Liver (tissue), 3 donors: ENCODE measurements at regions not wholly inside any gene's neighbourhood (a gene's known extent, or its start where the extent isn't known, plus 50 kb on each side); places are given as distances from the start of the nearest gene placed in this dataset.

Experiments
- HNF4G ChIP-seq: IDR thresholded peaks from 2 replicates; pipeline ENCODE4 v1.6.1; 2016; ENCODE audit warnings: antibody characterized with exemption
- TF ChIP-seq, protein P1 (sequence below): IDR thresholded peaks from 2 replicates; pipeline ENCODE4 v1.6.1; 2016; ENCODE audit warnings: antibody characterized with exemption
- TF ChIP-seq, protein P2 (sequence below): fragments of 150-350 bp; IDR thresholded peaks from 2 replicates; pipeline ENCODE4 v1.5.1; 2017; ENCODE audit warnings: improper control_type of control experiment, low read depth, low read length; ENCODE audit not compliant: missing input control
- donor health status: healthy.
- donor health status: healthy.

GRCh38 chr3:88408935-88409334 is 259.2 kb downstream of the C3orf38 start:
- no peak for TF ChIP-seq HNF4G
- TF ChIP-seq, protein P1, sequence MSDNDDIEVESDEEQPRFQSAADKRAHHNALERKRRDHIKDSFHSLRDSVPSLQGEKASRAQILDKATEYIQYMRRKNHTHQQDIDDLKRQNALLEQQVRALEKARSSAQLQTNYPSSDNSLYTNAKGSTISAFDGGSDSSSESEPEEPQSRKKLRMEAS, result no peak
- TF ChIP-seq, protein P2, sequence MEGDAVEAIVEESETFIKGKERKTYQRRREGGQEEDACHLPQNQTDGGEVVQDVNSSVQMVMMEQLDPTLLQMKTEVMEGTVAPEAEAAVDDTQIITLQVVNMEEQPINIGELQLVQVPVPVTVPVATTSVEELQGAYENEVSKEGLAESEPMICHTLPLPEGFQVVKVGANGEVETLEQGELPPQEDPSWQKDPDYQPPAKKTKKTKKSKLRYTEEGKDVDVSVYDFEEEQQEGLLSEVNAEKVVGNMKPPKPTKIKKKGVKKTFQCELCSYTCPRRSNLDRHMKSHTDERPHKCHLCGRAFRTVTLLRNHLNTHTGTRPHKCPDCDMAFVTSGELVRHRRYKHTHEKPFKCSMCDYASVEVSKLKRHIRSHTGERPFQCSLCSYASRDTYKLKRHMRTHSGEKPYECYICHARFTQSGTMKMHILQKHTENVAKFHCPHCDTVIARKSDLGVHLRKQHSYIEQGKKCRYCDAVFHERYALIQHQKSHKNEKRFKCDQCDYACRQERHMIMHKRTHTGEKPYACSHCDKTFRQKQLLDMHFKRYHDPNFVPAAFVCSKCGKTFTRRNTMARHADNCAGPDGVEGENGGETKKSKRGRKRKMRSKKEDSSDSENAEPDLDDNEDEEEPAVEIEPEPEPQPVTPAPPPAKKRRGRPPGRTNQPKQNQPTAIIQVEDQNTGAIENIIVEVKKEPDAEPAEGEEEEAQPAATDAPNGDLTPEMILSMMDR, result no peak
